ENCODE measurements at regions not wholly inside any gene's neighbourhood (a gene's known extent, or its start where the extent isn't known, plus 50 kb on each side); places are given as distances from the start of the nearest gene placed in this dataset.
"Not testable (repeated sequence)": the region's sequence is repeated elsewhere in the genome, so short reads cannot be mapped to it uniquely, and the experiment has no call there.

- no peak for DNase-seq (ENCODE audit: low spot score)
These were observed 556.5 kb downstream of the GABRG2 start for GRCh38 chr5:162624110-162624509.

- DNase-seq (ENCODE audit: low spot score), result no peak
These were observed 569.9 kb downstream of the GABRG2 start for GRCh38 chr5:162637481-162637880.

GRCh38 chr5:162638849-162639248 lies 571.3 kb downstream of the GABRG2 start:
- no peak for DNase-seq (ENCODE audit: low spot score)

- DNase-seq (ENCODE audit: low spot score), result no peak
These were observed 573.7 kb downstream of the GABRG2 start for GRCh38 chr5:162641142-162641813.

GRCh38 chr5:162654661-162655405 lies 587.3 kb downstream of the GABRG2 start:
- DNase-seq (ENCODE audit: low spot score), result no peak

- no peak for DNase-seq (ENCODE audit: low spot score)
These were observed 589.5 kb downstream of the GABRG2 start for GRCh38 chr5:162657076-162657475.

GRCh38 chr5:162664846-162665245 lies 597.3 kb downstream of the GABRG2 start:
- no peak for DNase-seq (ENCODE audit: low spot score)

GRCh38 chr5:162668926-162669325 lies 601.4 kb downstream of the GABRG2 start:
- no peak for DNase-seq (ENCODE audit: low spot score)

GRCh38 chr5:162672061-162672460 lies 604.5 kb downstream of the GABRG2 start:
- DNase-seq (ENCODE audit: low spot score), result no peak

GRCh38 chr5:162683284-162683683 lies 615.7 kb downstream of the GABRG2 start:
- no peak for DNase-seq (ENCODE audit: low spot score)

- no peak for DNase-seq (ENCODE audit: low spot score)
These were observed 616.6 kb downstream of the GABRG2 start for GRCh38 chr5:162684145-162684544.

GRCh38 chr5:162685302-162685701 lies 617.7 kb downstream of the GABRG2 start:
- no peak for DNase-seq (ENCODE audit: low spot score)

- not testable (repeated sequence) for DNase-seq (ENCODE audit: low spot score)
These were observed 628.7 kb downstream of the GABRG2 start for GRCh38 chr5:162696272-162696671.

GRCh38 chr5:162699361-162699760 lies 631.8 kb downstream of the GABRG2 start:
- DNase-seq (ENCODE audit: low spot score), result no peak

- DNase-seq (ENCODE audit: low spot score), result no peak
These were observed 636.3 kb downstream of the GABRG2 start for GRCh38 chr5:162703914-162704313.

GRCh38 chr5:162711244-162711643 lies 643.7 kb downstream of the GABRG2 start:
- no peak for DNase-seq (ENCODE audit: low spot score)

GRCh38 chr5:162719720-162720119 lies 652.1 kb downstream of the GABRG2 start:
- DNase-seq (ENCODE audit: low spot score), result no peak

- no peak for DNase-seq (ENCODE audit: low spot score)
These were observed 653.6 kb downstream of the GABRG2 start for GRCh38 chr5:162721125-162721524.

- DNase-seq (ENCODE audit: low spot score), result no peak
These were observed 684.8 kb upstream of the CCNG1 start for GRCh38 chr5:162752612-162753011.

GRCh38 chr5:162762119-162762518 lies 675.3 kb upstream of the CCNG1 start:
- no peak for DNase-seq (ENCODE audit: low spot score)

GRCh38 chr5:162769019-162769418 lies 668.4 kb upstream of the CCNG1 start:
- DNase-seq (ENCODE audit: low spot score), result no peak

- no peak for DNase-seq (ENCODE audit: low spot score)
These were observed 651.7 kb upstream of the CCNG1 start for GRCh38 chr5:162785673-162786072.

GRCh38 chr5:162786234-162786633 lies 651.2 kb upstream of the CCNG1 start:
- DNase-seq (ENCODE audit: low spot score), result no peak

GRCh38 chr5:162796507-162796906 lies 640.9 kb upstream of the CCNG1 start:
- DNase-seq (ENCODE audit: low spot score), result no peak

All from hematopoietic multipotent progenitor cell treated with erythropoietin and hydrocortisone succinate and interleukin-3 and kit ligand, for 17 days (in vitro differentiated cells).